GM12878 (cell line): ENCODE measurements at regions not wholly inside any gene's neighbourhood (a gene's known extent, or its start where the extent isn't known, plus 50 kb on each side); places are given as distances from the start of the nearest gene placed in this dataset.

ENCODE experiments used
- ATAC-seq: fragments of 200-7000 bp; cut with Tn5 transposase; 3 replicates; pipeline ENCODE4 v1.9.1; 2020; ENCODE audit warnings: mild to moderate bottlenecking, moderate library complexity
- BruUV-seq: library from RNA; stranded (reverse); fragments of 400-500 nt; replicated peaks from 2 replicates; lab custom pipeline; 2021; lab: Mats Ljungman, UMichigan
- CTCF ChIA-PET: fragments of 300-600 bp; sonication (Branson Sonifier 250); formaldehyde crosslinking; extraction: SDS; loops from one replicate; lab custom pipeline; 2021; ENCODE audit warnings: inconsistent platforms; lab: Yijun Ruan, JAX
- POLR2A ChIA-PET: fragments of 350-600 bp; formaldehyde crosslinking; extraction: SDS; loops from one replicate; lab custom pipeline; 2021; ENCODE audit warnings: inconsistent platforms; lab: Charles Lee
- RAD21 ChIA-PET: fragments of 300-600 bp; sonication (Branson Sonifier 250); formaldehyde crosslinking; loops from one replicate; lab custom pipeline; 2023; ENCODE audit warnings: antibody characterized with exemption; ENCODE audit not compliant: unreplicated experiment; lab: Charles Lee
- SMC1A ChIA-PET: fragments of 300-600 bp; sonication (Branson Sonifier 250); formaldehyde crosslinking; loops from one replicate; lab custom pipeline; 2023; ENCODE audit not compliant: unreplicated experiment, uncharacterized antibody; lab: Charles Lee
- DNase-seq: peaks from one replicate; pipeline ENCODE4 v3.0.0-alpha.2; 2011; ENCODE audit warnings: low read depth, low spot score
- FAIRE-seq: peaks from 3 replicates; lab custom pipeline; 2011; peaks lifted over from hg19 to GRCh38; lab: Jason Lieb, UNC
- H2AFZ ChIP-seq: 2 replicates; pipeline ENCODE4 v1.6.0; 2011; ENCODE audit warnings: low read depth, low read length, control low read depth; ENCODE audit not compliant: control insufficient read depth
- H3K27ac ChIP-seq: 2 replicates; pipeline ENCODE4 v1.5.1; 2011; ENCODE audit warnings: control low read depth; ENCODE audit not compliant: control insufficient read depth, insufficient read depth
- H3K27me3 ChIP-seq, 2 experiments: replicated peaks in 1 of 2; 2 replicates each; pipeline versions ENCODE4 v1.6.0 to v1.6.1; 2011; ENCODE audit warnings: low read length in 1 of 2; ENCODE audit not compliant: control insufficient read depth in 2 of 2, insufficient read depth in 2 of 2
- H3K36me3 ChIP-seq, 2 experiments: 2 replicates each; pipeline ENCODE4 v1.5.1; 2011; ENCODE audit warnings: low read length in 1 of 2; ENCODE audit not compliant: control insufficient read depth in 2 of 2, insufficient read depth in 2 of 2
- H3K4me1 ChIP-seq: 2 replicates; pipeline ENCODE4 v1.6.1; 2011; ENCODE audit warnings: mild to moderate bottlenecking, low read length, moderate library complexity, mixed read lengths; ENCODE audit not compliant: control insufficient read depth, insufficient read depth
- H3K4me2 ChIP-seq: 2 replicates; pipeline ENCODE4 v1.6.0; 2011; ENCODE audit warnings: control low read depth; ENCODE audit not compliant: control insufficient read depth, insufficient read depth
- H3K4me3 ChIP-seq: fragments of 200-600 bp; sonication (generic); 2 replicates; pipeline ENCODE4 v1.5.1; 2016
- H3K79me2 ChIP-seq: 2 replicates; pipeline ENCODE4 v1.6.0; 2011; ENCODE audit warnings: low read length; ENCODE audit not compliant: control insufficient read depth, insufficient read depth
- H3K9ac ChIP-seq: 2 replicates; pipeline ENCODE4 v1.8.0; 2011; ENCODE audit warnings: low read length, control low read depth, mixed read lengths; ENCODE audit not compliant: control insufficient read depth, insufficient read depth
- H3K9me3 ChIP-seq: replicated peaks from 3 replicates; pipeline ENCODE4 v1.5.1; 2011; ENCODE audit warnings: mild to moderate bottlenecking, low read length; ENCODE audit not compliant: control insufficient read depth, insufficient read depth
- H4K20me1 ChIP-seq: 2 replicates; pipeline ENCODE4 v1.6.0; 2011; ENCODE audit not compliant: control insufficient read depth, insufficient read depth
- BACH1 ChIP-seq: fragments of 450-650 bp; IDR thresholded peaks from 2 replicates; pipeline ENCODE4 v1.6.1; 2017; ENCODE audit warnings: mild to moderate bottlenecking, borderline replicate concordance
- CHD2 ChIP-seq: IDR thresholded peaks from 2 replicates; pipeline ENCODE4 v1.6.1; 2011; ENCODE audit warnings: low read depth, low read length, improper control_type of control experiment, borderline replicate concordance
- ELK1 ChIP-seq: IDR thresholded peaks from 2 replicates; pipeline ENCODE4 v1.6.1; 2012; ENCODE audit warnings: low read depth, low read length, improper control_type of control experiment
- HDAC2 ChIP-seq: fragments of 200-600 bp; sonication (generic); IDR thresholded peaks from 2 replicates; pipeline ENCODE4 v1.6.1; 2017
- KDM1A ChIP-seq: fragments of 200-600 bp; sonication (generic); IDR thresholded peaks from 2 replicates; pipeline ENCODE4 v1.6.1; 2016; ENCODE audit warnings: borderline replicate concordance
- LARP7 ChIP-seq: fragments of 450-650 bp; IDR thresholded peaks from 2 replicates; pipeline ENCODE4 v1.6.1; 2017; ENCODE audit warnings: mild to moderate bottlenecking
- NR2C2 ChIP-seq: IDR thresholded peaks from 2 replicates; pipeline ENCODE4 v1.6.1; 2011; ENCODE audit warnings: borderline replicate concordance, low read depth; ENCODE audit not compliant: control insufficient read depth, insufficient read length
- PKNOX1 ChIP-seq: fragments of 450-650 bp; IDR thresholded peaks from 2 replicates; pipeline ENCODE4 v1.6.1; 2016; ENCODE audit warnings: mild to moderate bottlenecking
- POLR2A ChIP-seq: IDR thresholded peaks from 2 replicates; pipeline ENCODE4 v1.6.1; 2011; ENCODE audit warnings: low read depth, mild to moderate bottlenecking, low read length
- TARDBP ChIP-seq: IDR thresholded peaks from 2 replicates; pipeline ENCODE4 v1.6.1; 2016; ENCODE audit warnings: borderline replicate concordance
- WGBS: methylation state at CpG from one replicate; pipeline ENCODE4 v1.1.6; 2016; ENCODE audit warnings: low lambda C conversion rate; ENCODE audit not compliant: insufficient replicate concordance, insufficient coverage; ENCODE audit errors: missing lambda C conversion rate; 5-methylcytosine and 5-hydroxymethylcytosine counted together
- in situ Hi-C: fragments of 300-500 bp; cut with MboI; formaldehyde crosslinking; loops from 9 replicates; pipeline ENCODE4 v1.14.3; 2018; ENCODE audit warnings: mixed read lengths
- intact Hi-C: fragments of 100-400 bp; cut with micrococcal nuclease; formaldehyde crosslinking; loops from one replicate; pipeline ENCODE4 v1.14.2; 2022; ENCODE audit not compliant: unreplicated experiment

- no TSS peak for BruUV-seq
- RAD21 ChIA-PET: no interaction called here
- POLR2A ChIA-PET: no interaction called here
- no peaks in the 10 kb centered on the region for H3K9me3 ChIP-seq
- in situ Hi-C loops: no loop called here
- WGBS: 0% methylated on average over 1 of the region's 1 CpG
- SMC1A ChIA-PET: no interaction called here
- no peak overlapping the region for H3K4me2 ChIP-seq
- CTCF ChIA-PET: interaction anchor here (1.4 kb wide), 1 partner anchor 12 kb away, joined by 3 read pairs; no protein-coding TSS in a partner anchor
- TF ChIP-seq NR2C2: no peak
- TF ChIP-seq PKNOX1: no peak
- no peak for TF ChIP-seq BACH1
- no peak for TF ChIP-seq CHD2
- TF ChIP-seq ELK1: no peak
- no peak for TF ChIP-seq LARP7
- no peak for TF ChIP-seq POLR2A
- no peak for TF ChIP-seq TARDBP
- TF ChIP-seq KDM1A: no peak
- no peak for TF ChIP-seq HDAC2
- FAIRE-seq (no peak), DNase-seq (no peak), ATAC-seq (no peak)
- H3K27ac ChIP-seq: no peak overlapping the region
- H3K4me1 ChIP-seq: no peaks in the 10 kb centered on the region
- no peak overlapping the region for H3K4me3 ChIP-seq
- no peak overlapping the region for H3K9ac ChIP-seq
- H2AFZ ChIP-seq: no peak overlapping the region
- no peaks in the 10 kb centered on the region for H3K36me3 ChIP-seq
- no peaks in the 10 kb centered on the region for H3K27me3 ChIP-seq
- intact Hi-C loops: no loop called here
- no peaks in the 10 kb centered on the region for H3K79me2 ChIP-seq
- H4K20me1 ChIP-seq: no peaks in the 10 kb centered on the region
Observed at GRCh38 chr12:84757978-84758377, 154.6 kb downstream of the SLC6A15 start.
